Vagina (tissue), 2 donors: ENCODE measurements at regions not wholly inside any gene's neighbourhood (a gene's known extent, or its start where the extent isn't known, plus 50 kb on each side); places are given as distances from the start of the nearest gene placed in this dataset.
A peak's percentile ranks its signal among the peaks of the same experiment; 100 is the strongest.
"Not testable (repeated sequence)": the region's sequence is repeated elsewhere in the genome, so short reads cannot be mapped to it uniquely, and the experiment has no call there.

Experiments
- DNase-seq, 2 donors: peaks; one replicate each; pipeline ENCODE4 v3.0.0-alpha.2; 2017; ENCODE audit errors: extremely low spot score in 2 of 2
- H3K27ac ChIP-seq: fragments of 200-600 bp; sonication (generic); one replicate; pipeline ENCODE4 v1.5.1; 2019
- H3K27me3 ChIP-seq: fragments of 200-600 bp; sonication (generic); one replicate; pipeline ENCODE4 v1.5.1; 2019
- H3K36me3 ChIP-seq, 2 donors: fragments of 200-600 bp; sonication (generic); one replicate each; pipeline ENCODE4 v1.5.1; 2017 to 2019
- H3K4me1 ChIP-seq: fragments of 200-600 bp; sonication (generic); one replicate; pipeline ENCODE4 v1.5.1; 2019
- H3K4me3 ChIP-seq, 2 donors: fragments of 200-600 bp; sonication (generic); 1 replicate in 1 of 2; 2 replicates in 1 of 2; pipeline ENCODE4 v1.5.1; 2016 to 2019
- H3K9me3 ChIP-seq: fragments of 200-600 bp; sonication (generic); one replicate; pipeline ENCODE4 v1.5.1; 2019
- POLR2A ChIP-seq, 2 donors: fragments of 450-650 bp; IDR thresholded peaks; one replicate each; pipeline ENCODE4 v1.6.1; 2017; ENCODE audit warnings: antibody characterized with exemption in 2 of 2, mild to moderate bottlenecking in 2 of 2, moderate library complexity in 2 of 2
- POLR2AphosphoS5 ChIP-seq, 2 donors: sonication (generic); formaldehyde crosslinking; IDR thresholded peaks; one replicate each; pipeline ENCODE4 v1.9.0; 2017; ENCODE audit warnings: antibody characterized with exemption in 2 of 2, mild to moderate bottlenecking in 2 of 2, low read depth in 1 of 2; ENCODE audit not compliant: insufficient read depth in 1 of 2
- intact Hi-C: fragments of 100-400 bp; cut with DNase I; formaldehyde crosslinking; loops from one replicate; pipeline ENCODE4 v1.15.1; 2023
- TF ChIP-seq, protein P1 (sequence below), 3 experiments: fragments of 450-650 bp in 2 of 3; fragments of 200-600 bp in 1 of 3; sonication (generic) in 1 of 3; IDR thresholded peaks; one replicate each; pipeline ENCODE4 v1.5.1; 2017 to 2019; ENCODE audit warnings: antibody characterized with exemption in 3 of 3, mild to moderate bottlenecking in 2 of 3, moderate library complexity in 2 of 3

- no peaks in the 10 kb centered on the region for H3K36me3 ChIP-seq
- H3K9me3 ChIP-seq = no peaks in the 10 kb centered on the region
- no peak overlapping the region for H3K4me3 ChIP-seq
- peaks cover 45% of the 10 kb centered on the region for H3K4me1 ChIP-seq
- TF ChIP-seq POLR2AphosphoS5 (IDR thresholded peaks at IDR 0.05; ENCODE audit: insufficient read depth in 1 of 2, low read depth in 1 of 2) (no peak), POLR2A (IDR thresholded peaks at IDR 0.05) (no peak)
- TF ChIP-seq, protein P1, sequence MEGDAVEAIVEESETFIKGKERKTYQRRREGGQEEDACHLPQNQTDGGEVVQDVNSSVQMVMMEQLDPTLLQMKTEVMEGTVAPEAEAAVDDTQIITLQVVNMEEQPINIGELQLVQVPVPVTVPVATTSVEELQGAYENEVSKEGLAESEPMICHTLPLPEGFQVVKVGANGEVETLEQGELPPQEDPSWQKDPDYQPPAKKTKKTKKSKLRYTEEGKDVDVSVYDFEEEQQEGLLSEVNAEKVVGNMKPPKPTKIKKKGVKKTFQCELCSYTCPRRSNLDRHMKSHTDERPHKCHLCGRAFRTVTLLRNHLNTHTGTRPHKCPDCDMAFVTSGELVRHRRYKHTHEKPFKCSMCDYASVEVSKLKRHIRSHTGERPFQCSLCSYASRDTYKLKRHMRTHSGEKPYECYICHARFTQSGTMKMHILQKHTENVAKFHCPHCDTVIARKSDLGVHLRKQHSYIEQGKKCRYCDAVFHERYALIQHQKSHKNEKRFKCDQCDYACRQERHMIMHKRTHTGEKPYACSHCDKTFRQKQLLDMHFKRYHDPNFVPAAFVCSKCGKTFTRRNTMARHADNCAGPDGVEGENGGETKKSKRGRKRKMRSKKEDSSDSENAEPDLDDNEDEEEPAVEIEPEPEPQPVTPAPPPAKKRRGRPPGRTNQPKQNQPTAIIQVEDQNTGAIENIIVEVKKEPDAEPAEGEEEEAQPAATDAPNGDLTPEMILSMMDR (IDR thresholded peaks at IDR 0.05) = no peak
- DNase-seq = peak in 1 of 2 donors; percentile 67
- no peaks in the 10 kb centered on the region for H3K27me3 ChIP-seq
- H3K27ac ChIP-seq = peak overlapping the region; percentile 17
- intact Hi-C loops = no loop called here
Measured at GRCh38 chr13:44313674-44314073, 60.0 kb upstream of the SERP2 start.

GRCh38 chr13:44314160-44314559, 59.5 kb upstream of the SERP2 start:
- intact Hi-C loops, H3K27me3 ChIP-seq, H3K4me3 ChIP-seq, H3K27ac ChIP-seq, DNase-seq, H3K9me3 ChIP-seq, H3K36me3 ChIP-seq: not testable (repeated sequence)
- peaks cover 40% of the 10 kb centered on the region for H3K4me1 ChIP-seq

GRCh38 chr13:44317752-44318151, 55.9 kb upstream of the SERP2 start:
- Histone ChIP-seq H3K4me1 (peaks cover 8% of the 10 kb centered on the region), H3K27ac (no peak overlapping the region), H3K36me3 (no peaks in the 10 kb centered on the region), H3K4me3 (no peak overlapping the region), H3K27me3 (no peaks in the 10 kb centered on the region), H3K9me3 (no peaks in the 10 kb centered on the region)
- no peak for DNase-seq
- peak in 1 of 2 donors; percentile 23 for TF ChIP-seq POLR2AphosphoS5 (IDR thresholded peaks at IDR 0.05; ENCODE audit: insufficient read depth in 1 of 2, low read depth in 1 of 2)
- TF ChIP-seq, protein P1 (IDR thresholded peaks at IDR 0.05) = no peak
- intact Hi-C loops = no loop called here

DNA sequence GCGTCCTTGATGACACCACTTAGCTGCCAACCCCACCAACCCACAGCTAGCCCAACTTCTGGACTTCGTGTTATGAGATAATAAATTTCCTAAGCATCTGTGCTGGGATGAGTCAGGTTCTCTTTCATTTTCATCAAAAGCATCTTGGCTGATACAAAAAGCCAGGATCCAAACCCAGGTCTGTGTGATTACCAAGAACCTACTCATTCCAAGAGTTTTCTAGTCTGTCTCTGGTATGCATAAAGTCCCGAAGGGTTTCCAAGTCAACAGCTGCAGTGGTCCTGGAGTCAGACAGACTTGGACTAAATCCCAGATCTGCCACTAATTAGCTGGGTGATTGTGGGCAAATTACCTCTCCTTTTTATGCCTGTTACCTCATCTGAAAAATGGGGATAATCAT, 55.5 kb upstream of the SERP2 start:
- Histone ChIP-seq H3K27me3 (no peaks in the 10 kb centered on the region), H3K9me3 (no peaks in the 10 kb centered on the region), H3K27ac (no peak overlapping the region), H3K4me1 (peaks cover 4% of the 10 kb centered on the region), H3K36me3 (no peaks in the 10 kb centered on the region), H3K4me3 (no peak overlapping the region)
- intact Hi-C loops = no loop called here
- TF ChIP-seq, protein P1 (IDR thresholded peaks at IDR 0.05) = no peak
- TF ChIP-seq POLR2AphosphoS5 (IDR thresholded peaks at IDR 0.05; ENCODE audit: insufficient read depth in 1 of 2, low read depth in 1 of 2) (no peak), POLR2A (IDR thresholded peaks at IDR 0.05) (no peak)
- DNase-seq = no peak

DNA sequence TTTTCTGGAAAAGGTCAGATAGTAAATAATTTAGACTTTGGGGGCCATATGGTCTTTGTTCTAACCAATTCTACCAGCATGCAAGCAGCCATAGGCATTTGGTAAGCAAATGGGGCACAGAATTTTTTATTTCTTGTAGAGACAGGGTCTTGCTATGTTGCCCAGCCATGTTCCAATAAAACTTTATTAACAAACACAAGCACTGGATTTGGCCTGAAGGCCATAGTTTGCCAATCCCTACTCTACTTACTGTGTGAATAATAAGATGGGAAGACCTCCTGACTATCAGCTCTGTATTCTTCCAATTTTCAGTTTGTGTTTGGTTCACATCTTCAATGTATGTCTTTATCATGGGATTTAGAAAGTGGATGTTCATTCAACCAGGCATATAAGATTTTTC, 53.0 kb upstream of the SERP2 start:
- TF ChIP-seq POLR2A (IDR thresholded peaks at IDR 0.05) (no peak), POLR2AphosphoS5 (IDR thresholded peaks at IDR 0.05; ENCODE audit: insufficient read depth in 1 of 2, low read depth in 1 of 2) (no peak)
- H3K36me3 ChIP-seq = no peaks in the 10 kb centered on the region
- no peak overlapping the region for H3K27ac ChIP-seq
- H3K9me3 ChIP-seq = no peaks in the 10 kb centered on the region
- intact Hi-C loops = no loop called here
- H3K4me1 ChIP-seq = no peaks in the 10 kb centered on the region
- no peak for DNase-seq
- no peak overlapping the region for H3K4me3 ChIP-seq
- H3K27me3 ChIP-seq = no peaks in the 10 kb centered on the region

- no peaks in the 10 kb centered on the region for H3K27me3 ChIP-seq
- H3K4me3 ChIP-seq = no peak overlapping the region
- H3K36me3 ChIP-seq = no peaks in the 10 kb centered on the region
- no peak overlapping the region for H3K27ac ChIP-seq
- H3K4me1 ChIP-seq = no peaks in the 10 kb centered on the region
- peak; percentile 43 to 52 for DNase-seq
- intact Hi-C loops = no loop called here
- TF ChIP-seq, protein P1 (IDR thresholded peaks at IDR 0.05) = no peak
- TF ChIP-seq POLR2A (IDR thresholded peaks at IDR 0.05) (no peak), POLR2AphosphoS5 (IDR thresholded peaks at IDR 0.05; ENCODE audit: insufficient read depth in 1 of 2, low read depth in 1 of 2) (no peak)
- no peaks in the 10 kb centered on the region for H3K9me3 ChIP-seq
Measured at GRCh38 chr13:44321961-44322360, 51.7 kb upstream of the SERP2 start.
